ENCODE measurements at regions not wholly inside any gene's neighbourhood (a gene's known extent, or its start where the extent isn't known, plus 50 kb on each side); places are given as distances from the start of the nearest gene placed in this dataset.

DNA sequence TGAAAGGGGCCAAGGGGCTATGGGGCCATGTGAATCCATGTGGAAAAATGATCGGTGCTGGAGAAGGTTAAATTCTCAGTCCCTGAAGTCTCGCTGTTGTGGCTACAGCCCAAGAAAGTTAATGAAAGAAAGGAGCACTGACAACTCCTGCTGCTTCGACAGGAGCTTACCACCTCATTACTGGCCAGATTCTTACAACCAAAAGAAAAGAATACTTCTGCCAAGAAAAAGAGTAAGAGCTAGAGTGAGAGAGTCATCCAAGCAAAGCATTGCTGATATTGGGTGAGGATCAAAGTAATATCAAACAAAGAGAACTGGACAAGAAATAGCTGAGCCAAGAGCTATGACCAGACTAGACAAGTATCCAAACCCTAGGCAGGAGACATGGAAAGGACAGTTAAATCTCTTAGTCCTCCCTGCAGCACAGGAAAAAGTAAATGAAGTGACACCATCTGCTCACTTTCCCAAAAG lies 348.4 kb upstream of the PLSCR5 start:
- H3K36me3 ChIP-seq (ENCODE audit: control insufficient read depth, insufficient read depth, low read length) = no peaks in the 10 kb centered on the region
- TF ChIP-seq TCF7L2 (IDR thresholded peaks at IDR 0.05; ENCODE audit: low read depth, low read length) = no peak
- TF ChIP-seq, protein P1, sequence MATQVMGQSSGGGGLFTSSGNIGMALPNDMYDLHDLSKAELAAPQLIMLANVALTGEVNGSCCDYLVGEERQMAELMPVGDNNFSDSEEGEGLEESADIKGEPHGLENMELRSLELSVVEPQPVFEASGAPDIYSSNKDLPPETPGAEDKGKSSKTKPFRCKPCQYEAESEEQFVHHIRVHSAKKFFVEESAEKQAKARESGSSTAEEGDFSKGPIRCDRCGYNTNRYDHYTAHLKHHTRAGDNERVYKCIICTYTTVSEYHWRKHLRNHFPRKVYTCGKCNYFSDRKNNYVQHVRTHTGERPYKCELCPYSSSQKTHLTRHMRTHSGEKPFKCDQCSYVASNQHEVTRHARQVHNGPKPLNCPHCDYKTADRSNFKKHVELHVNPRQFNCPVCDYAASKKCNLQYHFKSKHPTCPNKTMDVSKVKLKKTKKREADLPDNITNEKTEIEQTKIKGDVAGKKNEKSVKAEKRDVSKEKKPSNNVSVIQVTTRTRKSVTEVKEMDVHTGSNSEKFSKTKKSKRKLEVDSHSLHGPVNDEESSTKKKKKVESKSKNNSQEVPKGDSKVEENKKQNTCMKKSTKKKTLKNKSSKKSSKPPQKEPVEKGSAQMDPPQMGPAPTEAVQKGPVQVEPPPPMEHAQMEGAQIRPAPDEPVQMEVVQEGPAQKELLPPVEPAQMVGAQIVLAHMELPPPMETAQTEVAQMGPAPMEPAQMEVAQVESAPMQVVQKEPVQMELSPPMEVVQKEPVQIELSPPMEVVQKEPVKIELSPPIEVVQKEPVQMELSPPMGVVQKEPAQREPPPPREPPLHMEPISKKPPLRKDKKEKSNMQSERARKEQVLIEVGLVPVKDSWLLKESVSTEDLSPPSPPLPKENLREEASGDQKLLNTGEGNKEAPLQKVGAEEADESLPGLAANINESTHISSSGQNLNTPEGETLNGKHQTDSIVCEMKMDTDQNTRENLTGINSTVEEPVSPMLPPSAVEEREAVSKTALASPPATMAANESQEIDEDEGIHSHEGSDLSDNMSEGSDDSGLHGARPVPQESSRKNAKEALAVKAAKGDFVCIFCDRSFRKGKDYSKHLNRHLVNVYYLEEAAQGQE (IDR thresholded peaks at IDR 0.05; ENCODE audit: insufficient read depth in 1 of 2, low read depth in 2 of 2, low read length in 1 of 2) = no peak
- TF ChIP-seq POLR2AphosphoS5 (IDR thresholded peaks at IDR 0.05; ENCODE audit: low read depth, low read length) = no peak
- TF ChIP-seq, protein P2, sequence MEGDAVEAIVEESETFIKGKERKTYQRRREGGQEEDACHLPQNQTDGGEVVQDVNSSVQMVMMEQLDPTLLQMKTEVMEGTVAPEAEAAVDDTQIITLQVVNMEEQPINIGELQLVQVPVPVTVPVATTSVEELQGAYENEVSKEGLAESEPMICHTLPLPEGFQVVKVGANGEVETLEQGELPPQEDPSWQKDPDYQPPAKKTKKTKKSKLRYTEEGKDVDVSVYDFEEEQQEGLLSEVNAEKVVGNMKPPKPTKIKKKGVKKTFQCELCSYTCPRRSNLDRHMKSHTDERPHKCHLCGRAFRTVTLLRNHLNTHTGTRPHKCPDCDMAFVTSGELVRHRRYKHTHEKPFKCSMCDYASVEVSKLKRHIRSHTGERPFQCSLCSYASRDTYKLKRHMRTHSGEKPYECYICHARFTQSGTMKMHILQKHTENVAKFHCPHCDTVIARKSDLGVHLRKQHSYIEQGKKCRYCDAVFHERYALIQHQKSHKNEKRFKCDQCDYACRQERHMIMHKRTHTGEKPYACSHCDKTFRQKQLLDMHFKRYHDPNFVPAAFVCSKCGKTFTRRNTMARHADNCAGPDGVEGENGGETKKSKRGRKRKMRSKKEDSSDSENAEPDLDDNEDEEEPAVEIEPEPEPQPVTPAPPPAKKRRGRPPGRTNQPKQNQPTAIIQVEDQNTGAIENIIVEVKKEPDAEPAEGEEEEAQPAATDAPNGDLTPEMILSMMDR (IDR thresholded peaks at IDR 0.05) = no peak
- no peak for TF ChIP-seq SIN3A (IDR thresholded peaks at IDR 0.05; ENCODE audit: borderline replicate concordance, insufficient read depth, low read depth, low read length)
- ATAC-seq (no peak), DNase-seq (ENCODE audit: low read depth, low spot score) (no peak)
- in situ Hi-C loops (cut with HindIII; ENCODE audit: low pct_unique_long_range_greater_than_20kb, low sequenced_read_pairs) (no loop called here), intact Hi-C loops (cut with micrococcal nuclease; ENCODE audit: unreplicated experiment) (no loop called here)
- no TSS peak for BruUV-seq (replicated peaks)
- no peaks in the 10 kb centered on the region for H3K27me3 ChIP-seq (ENCODE audit: control insufficient read depth, insufficient read depth, low read length)
- H3K4me3 ChIP-seq (ENCODE audit: low read depth in 2 of 2, low read length in 2 of 2) = no peak overlapping the region
- ChIA-PET POLR2A (no interaction called here), CTCF (no interaction called here)
- no peak overlapping the region for H3K27ac ChIP-seq (ENCODE audit: low read length)
- H3K4me1 ChIP-seq (ENCODE audit: control insufficient read depth, insufficient read depth, low read length) = no peaks in the 10 kb centered on the region
- H3K9me3 ChIP-seq (ENCODE audit: control insufficient read depth, insufficient read depth, low read depth, low read length) = no peaks in the 10 kb centered on the region

DNA sequence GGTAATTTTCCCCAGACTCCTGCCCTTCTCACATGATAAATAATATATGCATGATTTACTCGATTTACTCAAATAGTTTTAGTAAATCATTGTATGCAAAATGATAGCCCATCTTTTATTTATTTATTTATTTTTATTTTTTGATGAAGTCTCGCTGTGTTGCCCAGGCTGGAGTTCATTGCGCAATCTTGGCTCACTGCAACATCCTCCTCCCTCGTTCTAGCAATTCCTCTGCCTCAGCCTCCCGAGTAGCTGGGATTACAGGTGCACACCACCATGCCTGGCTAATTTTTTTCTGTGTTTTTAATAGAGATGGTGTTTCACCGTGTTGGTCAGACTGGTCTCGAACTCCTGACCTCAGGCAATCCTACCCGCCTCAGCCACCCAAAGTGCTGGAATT lies 343.8 kb upstream of the PLSCR5 start:
- DNase-seq (ENCODE audit: low read depth, low spot score) (no peak), ATAC-seq (no peak)
- Histone ChIP-seq H3K9me3 (ENCODE audit: control insufficient read depth, insufficient read depth, low read depth, low read length) (no peaks in the 10 kb centered on the region), H3K27me3 (ENCODE audit: control insufficient read depth, insufficient read depth, low read length) (no peaks in the 10 kb centered on the region), H3K36me3 (ENCODE audit: control insufficient read depth, insufficient read depth, low read length) (no peaks in the 10 kb centered on the region), H3K4me3 (ENCODE audit: low read depth in 2 of 2, low read length in 2 of 2) (no peak overlapping the region), H3K4me1 (ENCODE audit: control insufficient read depth, insufficient read depth, low read length) (no peaks in the 10 kb centered on the region), H3K27ac (ENCODE audit: low read length) (no peak overlapping the region)
- ChIA-PET POLR2A (no interaction called here), CTCF (no interaction called here)
- TF ChIP-seq POLR2AphosphoS5 (IDR thresholded peaks at IDR 0.05; ENCODE audit: low read depth, low read length) = no peak
- in situ Hi-C loops (cut with HindIII; ENCODE audit: low pct_unique_long_range_greater_than_20kb, low sequenced_read_pairs) (no loop called here), intact Hi-C loops (cut with micrococcal nuclease; ENCODE audit: unreplicated experiment) (no loop called here)
- no TSS peak for BruUV-seq (replicated peaks)

DNA sequence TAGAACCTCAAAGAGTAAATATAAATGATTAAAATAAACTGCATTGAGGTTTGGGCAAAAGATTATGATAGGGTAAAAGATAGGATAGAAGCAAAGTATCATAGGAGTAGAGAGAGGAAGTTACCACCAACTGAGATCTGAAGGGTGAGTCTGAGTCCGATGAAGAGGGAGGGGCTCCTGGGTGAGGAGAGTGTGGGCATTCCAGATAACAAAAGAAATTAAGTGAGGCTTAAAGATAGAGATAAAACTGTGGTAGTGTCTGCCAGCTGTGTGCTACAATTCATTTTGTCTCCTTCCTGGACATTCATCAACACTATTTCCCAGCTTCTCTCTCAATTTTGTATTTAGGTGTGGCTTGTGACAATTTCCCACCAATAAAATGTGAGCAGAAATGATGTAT lies 343.0 kb upstream of the PLSCR5 start:
- ChIA-PET CTCF (no interaction called here), POLR2A (no interaction called here)

More for the DNA sequence above, 343.0 kb upstream of the PLSCR5 start:
- in situ Hi-C loops (cut with HindIII; ENCODE audit: low pct_unique_long_range_greater_than_20kb, low sequenced_read_pairs) = no loop called here
- Histone ChIP-seq H3K4me3 (ENCODE audit: low read depth in 2 of 2, low read length in 2 of 2) (no peak overlapping the region), H3K27ac (ENCODE audit: low read length) (no peak overlapping the region), H3K27me3 (ENCODE audit: control insufficient read depth, insufficient read depth, low read length) (no peaks in the 10 kb centered on the region), H3K4me1 (ENCODE audit: control insufficient read depth, insufficient read depth, low read length) (no peaks in the 10 kb centered on the region), H3K9me3 (ENCODE audit: control insufficient read depth, insufficient read depth, low read depth, low read length) (no peaks in the 10 kb centered on the region), H3K36me3 (ENCODE audit: control insufficient read depth, insufficient read depth, low read length) (no peaks in the 10 kb centered on the region)
- no peak for DNase-seq (ENCODE audit: low read depth, low spot score)
- no peak for TF ChIP-seq POLR2AphosphoS5 (IDR thresholded peaks at IDR 0.05; ENCODE audit: low read depth, low read length)
- TF ChIP-seq, protein P1 (IDR thresholded peaks at IDR 0.05; ENCODE audit: insufficient read depth in 1 of 2, low read depth in 2 of 2, low read length in 1 of 2) = no peak
- TF ChIP-seq SIN3A (IDR thresholded peaks at IDR 0.05; ENCODE audit: borderline replicate concordance, insufficient read depth, low read depth, low read length) = no peak
- TF ChIP-seq TCF7L2 (IDR thresholded peaks at IDR 0.05; ENCODE audit: low read depth, low read length) = no peak
- TF ChIP-seq, protein P2 (IDR thresholded peaks at IDR 0.05) = no peak
- BruUV-seq (replicated peaks) = no TSS peak
- intact Hi-C loops (cut with micrococcal nuclease; ENCODE audit: unreplicated experiment) = no loop called here
- no peak for ATAC-seq
